GM19452 (cell line): ENCODE measurements at regions not wholly inside any gene's neighbourhood (a gene's known extent, or its start where the extent isn't known, plus 50 kb on each side); places are given as distances from the start of the nearest gene placed in this dataset.

Source experiments
- ATAC-seq: cut with Tn5 transposase; IDR thresholded peaks from one replicate; pipeline ENCODE4 v1.9.1; 2021; ENCODE audit not compliant: unreplicated experiment

DNA sequence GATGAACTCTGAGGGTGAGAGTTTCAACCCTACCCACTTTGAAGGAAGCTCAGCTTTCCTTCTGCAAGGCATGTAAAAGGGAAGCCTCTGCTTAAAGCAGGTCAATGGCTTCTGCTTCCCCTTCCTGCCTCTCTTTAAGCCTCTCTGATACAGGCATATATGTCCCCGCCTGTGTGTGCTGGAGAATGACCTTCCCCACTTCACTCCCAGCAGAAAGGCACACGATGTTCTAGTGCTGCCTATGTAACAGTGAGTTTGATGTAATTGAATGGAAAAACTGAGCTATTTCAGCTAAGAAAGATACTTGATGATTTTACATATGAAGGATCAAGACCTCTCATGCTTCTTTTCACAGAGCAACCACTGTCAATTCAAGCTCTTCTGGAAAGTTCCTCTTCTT is 632.2 kb downstream of the HACE1 start:
- ATAC-seq, result no peak

DNA sequence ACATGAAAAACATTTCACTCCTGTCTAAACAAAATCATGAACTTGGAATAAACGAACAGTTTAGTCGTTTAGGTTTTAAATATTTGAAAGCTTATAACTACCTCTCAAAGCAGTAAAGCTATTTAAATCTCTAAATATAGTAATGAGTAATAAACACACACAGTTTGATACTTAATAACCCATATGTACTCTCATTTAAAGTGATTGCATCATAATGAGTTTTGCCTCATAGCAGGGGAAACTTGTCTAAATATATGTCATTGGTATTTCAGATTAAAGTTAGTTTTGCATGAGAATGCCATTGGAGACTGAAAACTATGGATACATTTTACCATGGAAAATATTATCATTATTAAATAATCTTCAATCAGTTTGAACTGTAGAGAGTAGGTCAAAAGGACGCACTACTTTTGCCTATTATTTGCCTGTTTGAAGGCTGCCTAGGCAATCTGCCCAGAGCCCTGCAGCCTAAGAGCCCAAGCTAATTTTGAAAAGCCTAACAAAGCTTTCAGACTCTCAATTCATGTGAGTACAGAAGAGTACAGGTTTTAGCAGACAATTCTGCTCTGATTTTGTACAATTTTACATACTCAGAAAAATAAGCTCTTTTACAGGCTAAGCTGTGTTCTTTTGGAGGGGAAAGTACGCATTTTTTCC is 632.8 kb downstream of the HACE1 start:
- no peak for ATAC-seq

DNA sequence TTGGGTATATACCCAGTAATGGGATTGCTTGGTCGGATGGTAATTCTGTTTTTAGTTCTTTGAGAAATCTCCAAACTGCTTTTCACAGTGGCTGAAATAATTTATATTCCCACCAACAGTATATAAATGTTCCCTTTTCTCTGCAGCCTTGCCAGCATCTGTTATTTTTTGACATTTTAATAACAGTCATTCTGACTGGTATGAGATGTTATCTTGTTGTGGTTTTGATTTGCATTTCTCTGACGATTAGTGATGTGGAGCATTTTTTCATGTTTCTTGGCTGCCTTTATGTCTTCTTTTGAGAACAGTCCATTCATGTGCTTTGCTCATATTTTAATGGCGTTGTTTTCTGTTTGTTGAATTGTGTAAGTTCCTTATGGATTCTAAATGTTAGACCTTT is 641.6 kb downstream of the HACE1 start:
- ATAC-seq, result no peak

DNA sequence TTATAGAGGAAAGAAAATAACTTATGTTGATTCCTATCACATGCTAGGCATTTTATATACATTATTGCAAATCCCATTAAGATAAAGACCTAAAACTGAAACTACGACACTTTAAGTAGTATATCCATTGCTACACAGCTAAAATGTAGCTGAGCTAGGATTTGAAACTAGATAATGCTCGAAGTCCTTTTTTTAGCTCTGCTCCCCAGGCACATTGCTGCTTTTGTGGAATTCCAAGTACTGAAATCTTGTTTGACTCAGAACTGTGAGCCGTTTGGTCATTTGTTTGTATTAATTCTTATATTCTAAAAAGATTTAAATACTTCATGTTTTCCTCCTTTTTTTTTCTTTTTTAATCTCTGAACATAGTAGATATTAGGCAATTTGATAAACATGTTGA is 644.8 kb downstream of the HACE1 start:
- ATAC-seq, result no peak

DNA sequence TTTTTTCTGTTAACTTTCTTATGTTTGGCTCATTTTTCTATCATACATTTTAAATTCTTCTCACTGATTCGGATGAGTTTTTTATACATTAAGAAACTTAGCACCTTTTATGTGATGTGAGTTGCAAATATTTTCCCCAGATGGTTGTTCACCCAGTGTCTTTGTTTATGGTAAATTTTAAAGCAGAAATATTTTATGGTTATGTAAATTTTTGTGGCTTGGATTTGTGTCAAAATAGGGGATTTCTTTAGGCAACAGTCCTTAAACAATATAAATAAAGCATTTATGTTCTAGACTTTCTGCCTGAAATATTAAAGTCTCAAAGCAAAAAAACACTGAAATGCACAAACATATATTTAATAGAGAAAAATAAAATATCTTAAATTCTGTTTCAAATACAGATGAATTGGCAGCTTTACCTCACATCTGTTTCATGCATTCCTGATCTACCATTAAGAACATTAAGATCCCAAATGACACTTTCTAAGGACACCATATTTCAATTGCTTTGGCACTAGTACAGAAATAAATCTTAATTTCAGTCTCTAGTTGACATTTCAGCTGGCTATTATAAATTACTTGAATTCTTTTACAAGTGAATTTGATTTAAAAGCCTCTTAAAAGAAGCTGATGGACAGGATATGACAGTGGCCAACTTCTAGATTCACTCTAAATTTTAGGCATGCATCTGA is 646.6 kb downstream of the HACE1 start:
- no peak for ATAC-seq

DNA sequence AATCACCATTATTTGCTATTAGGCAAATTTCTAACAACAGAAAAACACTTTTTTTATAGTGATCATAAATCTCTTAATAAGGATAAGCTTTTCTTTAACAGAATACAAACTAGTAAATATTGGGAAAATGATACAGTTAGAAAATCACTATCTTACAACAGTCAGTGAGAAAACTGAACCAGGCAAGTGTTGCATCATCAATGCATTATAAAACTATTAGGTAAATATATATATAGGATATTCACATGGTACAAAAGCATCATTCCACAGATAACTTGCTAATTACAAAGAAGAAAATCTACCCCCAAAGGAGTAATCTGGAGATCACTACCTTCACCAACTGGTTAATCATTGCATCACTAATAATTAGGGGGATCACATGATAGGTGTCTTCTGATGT is 652.1 kb downstream of the HACE1 start:
- no peak for ATAC-seq

DNA sequence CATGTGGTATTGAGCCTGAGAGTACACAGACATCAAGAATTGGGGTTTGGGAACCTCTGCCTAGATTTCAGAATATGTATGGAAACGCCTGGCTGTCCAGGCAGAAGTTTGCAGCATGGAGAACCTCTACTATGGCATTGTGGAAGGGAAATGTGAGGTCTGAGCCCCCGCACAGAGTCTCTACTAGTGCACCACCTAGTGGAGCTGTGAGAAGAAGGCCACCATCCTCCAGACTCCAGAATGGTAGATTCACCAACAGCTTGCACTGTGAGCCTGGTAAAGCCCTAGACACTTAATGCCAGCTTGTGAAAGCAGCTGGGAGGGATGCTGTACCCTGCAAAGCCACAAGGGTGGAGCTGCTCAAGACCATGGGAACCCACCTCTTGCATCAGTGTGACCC is 658.2 kb downstream of the HACE1 start:
- no peak for ATAC-seq

DNA sequence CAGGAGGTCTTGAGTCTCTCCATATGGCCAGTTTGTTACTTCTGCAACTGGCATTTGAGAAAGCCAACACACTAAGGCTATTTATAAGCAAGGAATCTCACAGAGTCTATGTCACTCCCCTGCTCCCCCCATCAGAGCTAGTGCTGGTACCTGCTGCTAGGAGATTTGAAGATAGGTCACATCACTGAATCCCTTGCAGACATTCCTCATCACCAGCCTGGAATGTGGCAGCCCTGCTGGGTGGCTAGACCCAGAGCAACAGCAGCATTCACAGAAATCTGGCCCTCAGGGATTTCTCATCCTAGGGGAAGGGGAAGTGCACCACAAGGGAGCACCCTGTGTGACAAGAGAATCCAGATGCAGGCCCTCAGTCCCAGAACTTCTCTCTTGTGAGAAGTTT is 672.1 kb downstream of the HACE1 start:
- ATAC-seq, result no peak

DNA sequence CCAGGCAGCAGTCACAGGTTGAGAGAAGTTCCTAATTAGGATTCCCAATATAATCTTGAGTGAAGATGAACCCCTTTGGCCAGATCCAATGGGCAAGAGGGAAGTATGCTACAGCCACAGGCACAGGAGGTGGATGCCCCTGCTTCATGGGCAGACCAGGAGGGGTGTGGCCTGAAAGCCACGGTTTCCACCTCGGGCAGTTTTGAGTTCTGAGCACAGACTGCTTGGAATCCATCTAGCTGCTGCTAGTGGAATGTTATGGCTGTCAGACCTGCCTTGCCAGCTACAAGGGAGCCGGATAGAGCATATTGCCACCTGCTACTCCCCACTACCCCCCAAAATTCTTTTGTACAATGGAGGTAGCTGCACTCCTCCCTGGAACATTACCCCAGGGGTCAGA is 672.9 kb downstream of the HACE1 start:
- no peak for ATAC-seq

DNA sequence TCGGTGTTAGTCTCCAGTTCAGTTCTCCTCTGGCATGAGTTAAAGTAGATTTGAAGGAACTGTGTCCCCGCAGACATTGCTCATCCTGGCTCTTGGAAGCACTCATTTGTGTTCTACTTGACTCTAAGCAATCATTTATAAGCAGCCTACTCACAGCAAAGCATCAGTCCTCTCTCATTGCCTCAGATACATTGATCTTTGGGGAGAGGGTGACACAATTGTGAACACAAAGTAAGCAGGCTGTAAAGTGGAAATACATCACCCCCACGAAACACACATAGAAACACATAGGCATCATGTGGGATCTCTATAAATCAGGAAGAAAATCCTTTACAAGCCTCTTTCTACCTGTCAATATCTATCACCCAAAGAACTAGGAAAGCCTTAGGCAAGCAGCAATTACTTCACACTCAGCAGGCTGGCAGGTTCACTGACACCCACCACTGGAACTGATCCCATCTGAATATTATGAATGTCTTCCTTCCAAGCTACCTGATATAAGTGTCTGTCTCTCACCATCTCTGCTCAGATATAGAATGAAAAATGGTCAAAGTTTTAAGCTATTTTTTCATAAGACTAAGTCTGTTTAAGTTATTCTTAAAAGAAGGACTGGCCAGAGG is 675.8 kb downstream of the HACE1 start:
- ATAC-seq, result no peak

DNA sequence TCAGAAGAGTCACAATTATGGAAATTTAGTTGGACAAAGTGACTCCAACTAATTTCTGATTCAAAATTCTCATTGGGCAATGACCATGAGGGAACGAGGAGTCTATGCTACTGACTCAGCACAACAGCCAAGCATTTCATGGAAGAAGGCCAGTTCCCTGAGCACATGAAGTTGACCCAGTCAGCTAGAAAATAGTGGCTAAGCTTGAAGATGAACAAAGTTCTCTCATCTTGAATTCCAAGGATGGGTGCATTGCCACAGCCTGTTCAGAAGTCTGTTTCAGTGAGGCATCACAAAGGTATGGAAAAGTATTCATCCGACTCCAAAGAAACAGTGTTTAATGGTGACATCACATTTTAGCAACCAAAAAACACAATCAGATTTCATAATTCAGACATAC is 676.9 kb downstream of the HACE1 start:
- ATAC-seq, result no peak

DNA sequence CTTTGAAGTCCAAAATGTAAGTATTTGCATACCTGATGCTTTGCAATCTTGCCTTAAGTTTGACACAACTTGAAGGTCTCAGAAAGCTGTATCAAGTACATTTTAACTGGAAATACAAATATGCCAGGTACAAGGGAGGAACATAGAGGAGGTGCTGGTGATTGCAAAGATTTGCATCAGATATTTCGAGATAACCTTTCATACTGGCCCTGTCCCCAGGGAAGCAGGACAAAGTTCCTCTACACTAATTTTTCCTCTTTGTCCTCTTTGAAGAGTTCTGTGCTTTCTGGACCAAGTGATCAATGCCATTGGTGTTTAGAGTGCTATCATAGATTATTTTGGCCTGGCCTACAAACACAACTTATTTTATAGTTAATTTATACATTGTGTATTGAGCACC is 686.1 kb downstream of the HACE1 start:
- no peak for ATAC-seq

DNA sequence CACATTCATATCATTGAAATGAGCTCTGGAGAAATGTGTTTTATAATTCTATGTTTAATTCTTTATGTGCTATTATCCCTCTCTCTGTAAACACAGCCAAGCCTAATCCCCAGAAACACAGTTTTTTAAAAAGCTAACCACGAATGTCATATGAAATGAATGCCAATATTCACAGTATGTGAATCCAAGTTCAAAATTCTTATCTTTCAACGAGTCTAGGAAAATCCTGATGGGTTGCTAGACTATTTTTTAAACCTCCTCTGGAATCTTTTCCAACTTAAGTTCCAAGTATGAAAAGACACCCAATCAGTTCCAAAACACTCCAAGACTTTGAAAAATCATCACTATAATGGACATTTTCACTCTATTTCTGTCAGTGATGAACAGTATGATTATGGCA is 689.3 kb downstream of the HACE1 start:
- no peak for ATAC-seq

DNA sequence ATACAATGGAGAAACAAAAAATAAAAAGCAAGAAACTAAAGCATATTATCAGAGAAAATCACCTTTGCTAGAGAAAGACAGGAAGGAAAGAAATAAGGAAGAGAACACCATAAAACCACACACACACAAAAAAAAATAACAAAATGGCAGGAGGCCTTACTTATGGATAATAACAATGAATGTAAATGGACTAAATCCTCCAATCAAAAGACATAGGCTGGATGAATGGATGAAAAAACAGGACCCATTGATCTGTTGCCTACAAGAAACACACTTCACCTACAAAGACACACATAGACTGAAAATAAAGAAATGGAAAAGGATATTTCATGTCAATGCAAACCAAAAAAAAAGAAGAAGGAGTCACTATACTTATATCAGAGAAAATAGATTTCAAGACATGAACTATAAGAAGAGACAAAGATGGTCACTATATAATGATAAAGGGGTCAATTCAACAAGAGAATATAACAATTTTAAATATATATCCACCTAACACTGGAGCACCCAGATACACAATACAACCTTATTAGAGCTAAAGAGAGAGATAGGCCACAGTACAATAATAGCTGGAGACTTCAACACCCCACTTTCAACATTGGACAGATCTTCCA is 693.6 kb downstream of the HACE1 start:
- no peak for ATAC-seq

DNA sequence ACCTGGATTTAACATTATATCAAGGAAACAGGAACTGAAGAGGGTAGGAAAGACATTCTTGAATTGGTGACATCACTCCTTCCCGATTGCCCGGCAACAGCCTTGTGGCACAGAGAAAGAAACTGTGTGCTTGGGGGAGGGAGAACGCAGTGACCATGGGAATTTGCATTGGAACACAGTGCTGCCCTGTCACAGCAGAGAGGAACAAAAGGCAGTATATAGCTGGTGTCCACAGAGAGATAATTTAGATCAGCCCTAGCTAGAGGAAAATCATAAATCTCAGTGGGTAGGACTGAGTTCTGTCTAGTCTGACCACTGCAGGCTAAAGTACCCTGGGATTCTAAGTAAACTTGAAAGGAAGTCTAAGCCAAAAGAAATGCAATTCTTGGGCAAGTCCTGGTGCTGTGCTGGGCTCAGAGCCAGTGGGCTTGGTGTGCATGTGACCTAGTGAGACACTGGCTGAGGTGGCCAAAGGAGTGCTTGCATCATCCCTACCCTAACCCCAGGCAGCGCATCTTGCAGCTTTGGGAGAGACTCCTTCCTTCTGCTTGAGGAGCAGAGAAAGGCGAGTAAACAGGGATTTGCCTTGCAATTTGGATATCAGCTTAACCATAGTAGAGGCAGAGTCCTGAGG is 697.6 kb downstream of the HACE1 start:
- no peak for ATAC-seq

DNA sequence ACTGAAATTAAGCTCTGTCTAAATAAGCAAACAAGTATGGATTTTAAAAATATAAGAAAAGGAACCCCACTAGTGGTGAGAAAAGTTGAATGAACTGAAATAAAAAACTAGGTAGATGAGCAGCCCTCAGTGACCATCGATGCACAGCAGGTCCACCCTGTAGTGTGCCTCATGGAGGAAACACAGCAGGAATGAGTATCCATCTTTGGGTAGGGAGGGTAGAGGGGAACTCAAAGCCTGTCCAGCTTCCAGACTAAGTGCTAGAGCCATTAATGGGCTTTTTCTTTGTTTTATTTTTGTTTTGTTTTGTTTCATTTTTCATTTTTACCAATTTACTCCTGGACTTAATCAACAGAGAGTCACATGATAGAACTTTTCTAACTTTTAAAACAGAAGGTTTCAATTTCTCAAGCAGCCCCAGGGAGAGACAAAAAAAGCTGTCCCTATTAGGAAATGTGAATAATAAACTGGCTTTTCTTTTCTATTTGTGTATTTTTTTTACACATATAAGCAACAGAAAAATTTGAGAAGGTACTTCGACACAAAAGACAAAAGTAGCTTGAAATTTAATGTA is 700.6 kb downstream of the HACE1 start:
- ATAC-seq, result no peak

DNA sequence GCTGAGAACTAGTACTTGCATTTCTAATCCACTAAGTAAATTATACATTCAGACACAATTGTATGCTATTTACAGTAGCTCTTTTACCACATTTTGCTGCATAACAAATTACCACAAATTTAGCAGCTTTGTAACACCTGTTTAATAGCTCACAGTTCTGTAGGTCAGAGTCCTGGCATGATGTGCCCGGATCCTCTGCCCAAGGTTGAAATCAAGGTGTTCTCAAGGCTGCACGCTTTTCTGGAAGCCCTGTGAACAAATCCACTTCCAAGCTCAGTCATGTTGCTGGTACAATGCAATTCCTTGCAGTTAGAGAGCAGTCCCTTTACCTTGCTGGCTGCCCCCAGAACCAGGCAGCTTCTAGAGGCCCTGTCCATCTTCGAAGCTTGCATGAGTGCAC is 716.0 kb downstream of the HACE1 start:
- no peak for ATAC-seq

DNA sequence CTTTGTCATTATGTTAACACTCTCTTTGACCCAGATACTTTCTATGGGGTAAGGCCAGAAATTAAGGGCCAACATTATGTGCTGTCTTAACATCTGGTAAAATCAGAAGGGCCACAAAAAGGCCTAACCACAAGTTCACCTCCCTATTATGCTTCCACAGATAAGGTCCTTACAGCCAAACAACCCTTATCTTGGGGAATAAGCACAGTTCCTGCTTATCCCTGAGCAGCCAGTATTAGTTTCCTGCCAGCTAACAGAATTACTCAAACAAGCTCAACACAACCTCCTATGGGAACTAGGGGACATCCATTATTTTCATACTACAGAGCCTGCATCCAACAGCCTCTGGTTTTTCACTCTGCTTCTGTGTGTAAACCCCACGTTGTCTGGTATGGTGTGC is 724.8 kb downstream of the HACE1 start:
- ATAC-seq, result no peak

DNA sequence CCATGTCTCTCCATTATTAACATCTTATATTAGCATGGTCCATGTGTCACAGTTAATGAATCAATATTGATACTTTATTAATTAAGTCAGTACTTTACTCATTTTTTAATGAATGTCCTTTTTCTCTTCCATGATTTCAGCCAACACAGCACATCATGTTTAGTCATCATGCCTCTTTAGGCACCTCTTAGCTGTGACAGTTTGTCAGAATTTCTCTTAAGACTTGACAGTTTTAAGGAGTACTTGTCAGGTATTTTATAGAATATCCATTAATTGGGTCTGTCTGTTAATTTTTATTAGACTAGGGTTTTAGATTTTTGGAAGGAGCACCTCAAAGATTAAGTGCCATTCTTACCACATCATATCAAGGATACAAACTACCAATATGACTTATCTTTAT is 729.4 kb downstream of the HACE1 start:
- ATAC-seq, result no peak

DNA sequence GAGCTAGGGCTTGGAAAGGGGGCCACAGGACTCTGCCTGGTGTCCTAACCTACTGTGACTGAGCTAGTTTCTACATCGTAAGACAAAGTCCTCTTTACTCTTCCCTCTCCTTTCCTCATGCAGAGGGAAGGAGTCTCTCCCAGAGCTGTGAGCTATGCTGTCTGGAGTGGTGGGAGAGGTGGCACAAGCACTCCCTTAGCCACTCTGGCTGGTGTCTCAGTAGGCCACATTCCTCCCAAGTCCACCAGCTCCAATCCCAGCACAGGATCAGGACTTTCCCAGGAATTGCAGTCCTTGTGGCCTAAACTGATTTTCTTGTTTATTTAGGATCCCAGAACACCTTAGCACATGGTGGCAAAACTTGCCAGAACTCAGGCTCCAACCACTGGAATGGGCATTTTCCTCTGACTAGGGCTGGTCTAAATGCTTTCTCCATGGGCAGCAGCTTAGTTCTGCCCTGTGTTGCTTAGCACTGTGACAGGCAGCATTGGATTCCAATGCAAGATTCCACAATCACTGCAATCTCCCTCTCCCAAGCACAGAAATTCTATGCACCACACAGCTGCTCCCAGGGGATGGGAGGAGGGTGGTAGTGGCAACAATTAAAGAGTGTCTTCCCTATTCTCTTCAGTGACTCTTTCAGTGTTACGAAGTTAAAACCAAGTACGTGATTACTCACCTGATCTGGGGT is 733.3 kb downstream of the HACE1 start:
- ATAC-seq, result no peak

DNA sequence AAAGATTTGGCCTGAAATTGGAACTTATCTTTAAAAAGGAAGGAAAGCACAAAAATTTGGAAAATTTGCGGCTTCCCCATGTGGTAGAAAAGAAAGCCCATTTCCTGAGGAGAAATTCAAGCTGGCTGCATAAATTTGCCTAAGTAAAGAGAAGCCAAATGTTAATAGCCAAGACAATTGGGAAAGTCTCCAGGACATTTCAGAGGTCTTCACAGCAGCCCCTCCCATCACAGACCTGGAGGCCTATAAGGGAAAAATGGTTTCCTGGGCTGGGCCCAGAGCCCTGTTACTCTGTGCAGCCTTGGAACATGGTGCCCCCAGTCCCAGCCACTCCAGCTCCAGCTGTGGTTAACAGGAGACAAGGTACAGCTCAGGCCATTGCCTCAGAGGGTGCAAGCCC is 736.5 kb downstream of the HACE1 start:
- no peak for ATAC-seq
